ENCODE measurements at regions not wholly inside any gene's neighbourhood (a gene's known extent, or its start where the extent isn't known, plus 50 kb on each side); places are given as distances from the start of the nearest gene placed in this dataset.

GRCh38 chr7:124188576-124188975 is 155.7 kb upstream of the TMEM229A start:
- no CpG with 5 or more reads among the region's 1 CpG for WGBS (ENCODE audit: extremely low coverage, insufficient read length, low lambda C conversion rate)
- Histone ChIP-seq H3K4me2 (ENCODE audit: insufficient read depth, insufficient read length, low read length) (no peak overlapping the region), H2AFZ (ENCODE audit: low read length) (no peak overlapping the region), H4K8ac (replicated peaks; ENCODE audit: insufficient read length, low read depth, low read length) (no peak overlapping the region), H3K79me2 (ENCODE audit: insufficient read depth, low read length) (no peaks in the 10 kb centered on the region), H3K79me1 (ENCODE audit: insufficient read depth, low read depth, low read length, poor library complexity, severe bottlenecking) (no peaks in the 10 kb centered on the region), H3K9ac (ENCODE audit: extremely low read depth, insufficient read length, low read length) (no peak overlapping the region), H3T11ph (ENCODE audit: low read length) (no peak overlapping the region), H3K56ac (ENCODE audit: insufficient read length, low read depth, low read length) (no peak overlapping the region), H3K14ac (ENCODE audit: insufficient read depth, low read length) (no peak overlapping the region), H3K9me3 (ENCODE audit: control insufficient read depth, low read depth, low read length) (no peaks in the 10 kb centered on the region), H2AK5ac (ENCODE audit: insufficient read length, low read length) (no peak overlapping the region), H3K23me2 (ENCODE audit: insufficient read length, low read depth, low read length, poor library complexity, severe bottlenecking) (no peaks in the 10 kb centered on the region), H2BK12ac (ENCODE audit: insufficient read length, low read depth, low read length) (no peak overlapping the region), H2BK120ac (ENCODE audit: low read depth, low read length, poor library complexity, severe bottlenecking) (no peak overlapping the region), H3K4me1 (ENCODE audit: insufficient read depth, low read length) (no peaks in the 10 kb centered on the region; the same call in 1 of the 2 replicates), H2BK5ac (ENCODE audit: insufficient read length, low read length) (no peak overlapping the region), H4K5ac (ENCODE audit: insufficient read length, low read depth, low read length) (no peak overlapping the region), H2BK15ac (ENCODE audit: low read depth, low read length) (no peak overlapping the region), H3K18ac (ENCODE audit: insufficient read length, low read depth, low read length) (no peak overlapping the region), H4K20me1 (ENCODE audit: control insufficient read depth, insufficient read depth, insufficient read length) (no peaks in the 10 kb centered on the region), H3K23ac (ENCODE audit: insufficient read length, low read depth, low read length) (no peak overlapping the region), H3K4ac (ENCODE audit: low read depth, low read length) (no peak overlapping the region), H3K27me3 (ENCODE audit: insufficient read depth, low read length) (no peaks in the 10 kb centered on the region), H3K27ac (ENCODE audit: insufficient read length, low read depth, low read length) (no peak overlapping the region), H4K91ac (ENCODE audit: insufficient read length, low read depth, low read length) (no peak overlapping the region), H2BK20ac (ENCODE audit: low read depth, low read length, poor library complexity, severe bottlenecking) (no peak overlapping the region)
- no peaks in the 10 kb centered on the region for H3K36me3 Mint-ChIP-seq (ENCODE audit: insufficient read depth in 1 of 3, low read depth in 3 of 3)
- H3K27me3 Mint-ChIP-seq (ENCODE audit: low read depth), result no peaks in the 10 kb centered on the region
- H3K4me1 Mint-ChIP-seq, result peaks cover 21 to 34% of the 10 kb centered on the region in 2 experiments
- DNase-seq, result no peak
- no peak for TF ChIP-seq CTCF (conservative IDR thresholded peaks at IDR 0.05)
- no peak overlapping the region for H3K4me3 Mint-ChIP-seq
- peak overlapping the region in 1 of 3 experiments; percentile 51; a peak in 1 of 7 replicates for H3K27ac Mint-ChIP-seq
- H3K9me3 Mint-ChIP-seq, result no peaks in the 10 kb centered on the region

All from H9 (cell line).